ENCODE measurements at regions not wholly inside any gene's neighbourhood (a gene's known extent, or its start where the extent isn't known, plus 50 kb on each side); places are given as distances from the start of the nearest gene placed in this dataset.
A peak's percentile ranks its signal among the peaks of the same experiment; 100 is the strongest.

- no peak overlapping the region for H3K23ac ChIP-seq (ENCODE audit: low read depth, low read length)
- H4K91ac ChIP-seq (ENCODE audit: insufficient read depth, low read depth, low read length): peak overlapping the region; percentile 38; the same call in 1 of the 2 replicates
- DNase-seq (peak; percentile 96), ATAC-seq (ENCODE audit: low read depth) (peak; percentile 95)
- H2AFZ ChIP-seq (replicated peaks; ENCODE audit: low read length, poor library complexity): peak overlapping the region; percentile 19
- no peaks in the 10 kb centered on the region for H3K27me3 ChIP-seq (ENCODE audit: control insufficient read depth, insufficient read depth, low read length)
- H4K8ac ChIP-seq (ENCODE audit: low read depth in 2 of 2, low read length in 2 of 2): peak overlapping the region in 1 of 2 experiments; percentile 32; a peak in 1 of 4 replicates
- ChIA-PET POLR2A (ENCODE audit: unreplicated experiment) (interaction anchor here (0.5 kb wide), 1 partner anchor 186 kb away, joined by 3 read pairs; no protein-coding TSS in a partner anchor), CTCF (interaction anchor here (0.6 to 2.2 kb wide), 3 partner anchors 12 to 425 kb away, joined by 3 to 8 read pairs (median 5); no protein-coding TSS in a partner anchor)
- peak overlapping the region; percentile 77; the same call in 1 of the 2 replicates for H3K4ac ChIP-seq (ENCODE audit: low read depth, low read length)
- H4K5ac ChIP-seq (ENCODE audit: low read depth, low read length): no peak overlapping the region
- no peak overlapping the region for H3K56ac ChIP-seq (ENCODE audit: extremely low read depth, insufficient read depth, low read length)
- H2AK9ac ChIP-seq (replicated peaks; ENCODE audit: low read depth, low read length, poor library complexity): no peak overlapping the region
- no peaks in the 10 kb centered on the region for H3K79me1 ChIP-seq (ENCODE audit: low read depth in 1 of 2, low read length in 2 of 2)
- no TSS peak for BruUV-seq (replicated peaks)
- H3K9ac ChIP-seq (ENCODE audit: low read depth, low read length): no peak overlapping the region
- H2BK15ac ChIP-seq (ENCODE audit: low read depth, low read length): 0 out of 3 replicates have a peak overlapping the region, but pooled peaks have one; percentile 11
- H3K36me3 ChIP-seq (ENCODE audit: control insufficient read depth, insufficient read depth, low read length): no peaks in the 10 kb centered on the region
- H2BK5ac ChIP-seq (ENCODE audit: low read depth, low read length, poor library complexity, severe bottlenecking): no peak overlapping the region
- no peak overlapping the region for H2AK5ac ChIP-seq (ENCODE audit: low read depth, low read length)
- H3K14ac ChIP-seq (replicated peaks; ENCODE audit: low read depth, low read length): no peak overlapping the region
- H4K20me1 ChIP-seq (ENCODE audit: insufficient read depth, low read length): no peaks in the 10 kb centered on the region
- peak overlapping the region; percentile 71 for H2BK120ac ChIP-seq (ENCODE audit: low read depth, low read length)
- H3K18ac ChIP-seq (ENCODE audit: low read depth, low read length): peak overlapping the region; percentile 24
- no peaks in the 10 kb centered on the region for H3K9me3 ChIP-seq (ENCODE audit: control insufficient read depth, insufficient read depth, low read length)
- H2BK20ac ChIP-seq (ENCODE audit: low read depth, low read length): peak overlapping the region; percentile 69
- peaks cover 9% of the 10 kb centered on the region for H3K4me1 ChIP-seq (ENCODE audit: control insufficient read depth, insufficient read depth, low read length)
- peak overlapping the region; percentile 44 for H3K4me2 ChIP-seq (ENCODE audit: low read depth, low read length)
- intact Hi-C loops (cut with micrococcal nuclease): loop anchor here (5.0 kb wide), 1 partner anchor 125 kb away; no protein-coding TSS in a partner anchor
- no peak overlapping the region for H3K4me3 ChIP-seq (ENCODE audit: insufficient read depth, low read depth, low read length)
- dilution Hi-C loops (cut with HindIII; ENCODE audit: low sequenced_read_pairs, unreplicated experiment): no loop called here
- H3K9me1 ChIP-seq (ENCODE audit: insufficient read depth, low read length): peaks cover 6% of the 10 kb centered on the region; the same call in 1 of the 2 replicates
- in situ Hi-C loops (cut with MboI; ENCODE audit: low sequenced_read_pairs): no loop called here
- WGBS, 2 experiments (ENCODE audit: extremely low coverage in 2 of 2, insufficient read length in 1 of 2): 5% methylated on average over 4 of the region's 9 CpGs; no CpG with 5 or more reads in 1 of the 2 experiments
- H3K27ac ChIP-seq (ENCODE audit: insufficient read depth, low read length): peak overlapping the region; percentile 5; the same call in 1 of the 2 replicates
- TF ChIP-seq RAD21 (IDR thresholded peaks at IDR 0.05; ENCODE audit: low read length): peak; percentile 30
- TF ChIP-seq MAZ (IDR thresholded peaks at IDR 0.05; ENCODE audit: borderline replicate concordance, low read depth, low read length): no peak; the same call in 1 of the 2 replicates
- TF ChIP-seq RCOR1 (IDR thresholded peaks at IDR 0.05; ENCODE audit: insufficient replicate concordance, low read length): no peak
- peak; percentile 90 for TF ChIP-seq FOS (IDR thresholded peaks at IDR 0.05; ENCODE audit: low read depth, low read length)
- peak; percentile 23; the same call in 1 of the 2 replicates for TF ChIP-seq USF2 (IDR thresholded peaks at IDR 0.05; ENCODE audit: low read depth, low read length)
- peak; percentile 82 for TF ChIP-seq NFE2L2 (IDR thresholded peaks at IDR 0.05; ENCODE audit: low read depth, low read length)
- no peak; the same call in 1 of the 2 replicates for TF ChIP-seq SMC3 (IDR thresholded peaks at IDR 0.05; ENCODE audit: low read depth, low read length)
- peak; percentile 29; the same call in 1 of the 2 replicates for TF ChIP-seq MAFK (IDR thresholded peaks at IDR 0.05; ENCODE audit: low read depth, low read length)
- no peak for TF ChIP-seq RFX5 (IDR thresholded peaks at IDR 0.05; ENCODE audit: low read depth, low read length)
- peak; percentile 98 for TF ChIP-seq BHLHE40 (IDR thresholded peaks at IDR 0.05; ENCODE audit: low read depth, low read length)
- peak; percentile 75 for TF ChIP-seq CEBPB (IDR thresholded peaks at IDR 0.05; ENCODE audit: low read depth, low read length)
- peak; percentile 20 for TF ChIP-seq CTCF (conservative IDR thresholded peaks at IDR 0.05; ENCODE audit: low read depth, low read length)
- no peak for TF ChIP-seq CHD1 (IDR thresholded peaks at IDR 0.05; ENCODE audit: low read depth, low read length)
- TF ChIP-seq, protein P1, sequence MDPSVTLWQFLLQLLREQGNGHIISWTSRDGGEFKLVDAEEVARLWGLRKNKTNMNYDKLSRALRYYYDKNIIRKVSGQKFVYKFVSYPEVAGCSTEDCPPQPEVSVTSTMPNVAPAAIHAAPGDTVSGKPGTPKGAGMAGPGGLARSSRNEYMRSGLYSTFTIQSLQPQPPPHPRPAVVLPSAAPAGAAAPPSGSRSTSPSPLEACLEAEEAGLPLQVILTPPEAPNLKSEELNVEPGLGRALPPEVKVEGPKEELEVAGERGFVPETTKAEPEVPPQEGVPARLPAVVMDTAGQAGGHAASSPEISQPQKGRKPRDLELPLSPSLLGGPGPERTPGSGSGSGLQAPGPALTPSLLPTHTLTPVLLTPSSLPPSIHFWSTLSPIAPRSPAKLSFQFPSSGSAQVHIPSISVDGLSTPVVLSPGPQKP (IDR thresholded peaks at IDR 0.05; ENCODE audit: borderline replicate concordance, low read depth, low read length): no peak
Observed at GRCh38 chr16:51556694-51557340, 405.7 kb upstream of the SALL1 start.

All from IMR-90 (cell line).